GM19023 (cell line): ENCODE measurements at regions not wholly inside any gene's neighbourhood (a gene's known extent, or its start where the extent isn't known, plus 50 kb on each side); places are given as distances from the start of the nearest gene placed in this dataset.
"Not testable (repeated sequence)": the region's sequence is repeated elsewhere in the genome, so short reads cannot be mapped to it uniquely, and the experiment has no call there.

Experiments used
- ATAC-seq: cut with Tn5 transposase; IDR thresholded peaks from one replicate; pipeline ENCODE4 v1.9.1; 2021; ENCODE audit warnings: mild to moderate bottlenecking, moderate library complexity; ENCODE audit not compliant: unreplicated experiment

- ATAC-seq = no peak
Measured at GRCh38 chr5:5902678-5903646, 475.4 kb downstream of the MED10 start.

GRCh38 chr5:5900350-5900749 is 477.9 kb downstream of the ICE1 start:
- no peak for ATAC-seq

- ATAC-seq = no peak
Measured at GRCh38 chr5:5899716-5900115, 477.2 kb downstream of the ICE1 start.

GRCh38 chr5:5888284-5888683 is 465.8 kb downstream of the ICE1 start:
- no peak for ATAC-seq

- no peak for ATAC-seq
Measured at GRCh38 chr5:5887833-5888232, 465.4 kb downstream of the ICE1 start.

- ATAC-seq = peak; percentile 69
Measured at GRCh38 chr5:5886812-5887486, 464.5 kb downstream of the ICE1 start.

- no peak for ATAC-seq
Measured at GRCh38 chr5:5886353-5886752, 463.9 kb downstream of the ICE1 start.

- no peak for ATAC-seq
Measured at GRCh38 chr5:5885782-5886181, 463.3 kb downstream of the ICE1 start.

- ATAC-seq = no peak
Measured at GRCh38 chr5:5884593-5884992, 462.1 kb downstream of the ICE1 start.

- ATAC-seq = no peak
Measured at GRCh38 chr5:5883562-5883961, 461.1 kb downstream of the ICE1 start.

GRCh38 chr5:5883146-5883545 is 460.7 kb downstream of the ICE1 start:
- ATAC-seq = no peak

- no peak for ATAC-seq
Measured at GRCh38 chr5:5882706-5883105, 460.2 kb downstream of the ICE1 start.

GRCh38 chr5:5881294-5881693 is 458.8 kb downstream of the ICE1 start:
- no peak for ATAC-seq

- no peak for ATAC-seq
Measured at GRCh38 chr5:5880077-5880763, 457.7 kb downstream of the ICE1 start.

- ATAC-seq = no peak
Measured at GRCh38 chr5:5857396-5857795, 434.9 kb downstream of the ICE1 start.

- ATAC-seq = no peak
Measured at GRCh38 chr5:5854087-5854486, 431.6 kb downstream of the ICE1 start.

GRCh38 chr5:5838493-5838892 is 416.0 kb downstream of the ICE1 start:
- no peak for ATAC-seq

- not testable (repeated sequence) for ATAC-seq
Measured at GRCh38 chr5:5831622-5832021, 409.1 kb downstream of the ICE1 start.

- ATAC-seq = no peak
Measured at GRCh38 chr5:5828619-5829018, 406.1 kb downstream of the ICE1 start.

- ATAC-seq = no peak
Measured at GRCh38 chr5:5826911-5827310, 404.4 kb downstream of the ICE1 start.

- ATAC-seq = no peak
Measured at GRCh38 chr5:5822729-5823257, 400.3 kb downstream of the ICE1 start.
